GM23338 (cell line): ENCODE measurements at regions not wholly inside any gene's neighbourhood (a gene's known extent, or its start where the extent isn't known, plus 50 kb on each side); places are given as distances from the start of the nearest gene placed in this dataset.
A peak's percentile ranks its signal among the peaks of the same experiment; 100 is the strongest.

Experiments
- ATAC-seq: fragments of 200-7000 bp; cut with Tn5 transposase; 3 replicates; pipeline ENCODE4 v1.9.1; 2020
- DNase-seq: peaks from one replicate; pipeline ENCODE4 v3.0.0-alpha.2; 2015; ENCODE audit warnings: low spot score
- H2AFZ ChIP-seq: fragments of 200-600 bp; sonication (generic); 2 replicates; pipeline ENCODE4 v1.8.0; 2016; ENCODE audit warnings: antibody characterized with exemption, mild to moderate bottlenecking, moderate library complexity
- H3F3A ChIP-seq: fragments of 200-600 bp; sonication (generic); replicated peaks from 2 replicates; pipeline ENCODE4 v1.8.0; 2017; ENCODE audit warnings: antibody characterized with exemption, mixed run types, low read depth
- H3K27ac ChIP-seq: fragments of 200-600 bp; sonication (generic); 2 replicates; pipeline ENCODE4 v1.6.1; 2016; ENCODE audit warnings: low read depth
- H3K27me3 ChIP-seq: fragments of 200-600 bp; sonication (generic); 2 replicates; pipeline ENCODE4 v1.8.0; 2016; ENCODE audit warnings: mild to moderate bottlenecking, mixed run types, moderate library complexity; ENCODE audit not compliant: insufficient read depth
- H3K36me3 ChIP-seq: fragments of 200-600 bp; sonication (generic); 2 replicates; pipeline ENCODE4 v1.8.0; 2016; ENCODE audit warnings: mild to moderate bottlenecking; ENCODE audit not compliant: insufficient read depth
- H3K4me1 ChIP-seq: fragments of 200-600 bp; sonication (generic); 2 replicates; pipeline ENCODE4 v1.8.0; 2016; ENCODE audit warnings: mild to moderate bottlenecking, moderate library complexity; ENCODE audit not compliant: insufficient read depth
- H3K4me2 ChIP-seq: fragments of 200-600 bp; sonication (generic); 2 replicates; pipeline ENCODE4 v1.7.1; 2017; ENCODE audit warnings: mixed run types
- H3K4me3 ChIP-seq: fragments of 200-600 bp; sonication (generic); 2 replicates; pipeline ENCODE4 v1.6.1; 2016; ENCODE audit warnings: mixed run types
- H3K79me2 ChIP-seq: fragments of 200-600 bp; sonication (generic); replicated peaks from 2 replicates; pipeline ENCODE4 v1.8.0; 2017; ENCODE audit warnings: mild to moderate bottlenecking; ENCODE audit not compliant: insufficient read depth
- H3K9me2 ChIP-seq: fragments of 200-600 bp; sonication (generic); 2 replicates; pipeline ENCODE4 v1.8.0; 2017; ENCODE audit not compliant: insufficient read depth
- H4K20me1 ChIP-seq: fragments of 200-600 bp; sonication (generic); replicated peaks from 2 replicates; pipeline ENCODE4 v1.8.0; 2017; ENCODE audit warnings: mild to moderate bottlenecking; ENCODE audit not compliant: insufficient read depth
- H3K27ac Mint-ChIP-seq: 2 replicates; pipeline ENCODE4 v1.8.0; 2020; ENCODE audit warnings: inconsistent platforms, mild to moderate bottlenecking, moderate library complexity, mixed read lengths
- H3K27me3 Mint-ChIP-seq: 3 replicates; pipeline ENCODE4 v1.8.0; 2022; ENCODE audit warnings: low read depth, mild to moderate bottlenecking, moderate library complexity, mixed read lengths, inconsistent platforms; ENCODE audit not compliant: insufficient read depth, poor library complexity
- H3K36me3 Mint-ChIP-seq: 3 replicates; pipeline ENCODE4 v1.8.0; 2021; ENCODE audit warnings: low read depth, mild to moderate bottlenecking, inconsistent platforms, moderate library complexity, mixed read lengths
- H3K4me1 Mint-ChIP-seq: 3 replicates; pipeline ENCODE4 v1.8.0; 2020; ENCODE audit warnings: mild to moderate bottlenecking, inconsistent platforms, mixed read lengths
- H3K4me3 Mint-ChIP-seq: 3 replicates; pipeline ENCODE4 v1.8.0; 2021; ENCODE audit warnings: moderate library complexity, mild to moderate bottlenecking, inconsistent platforms, mixed read lengths
- H3K9me3 Mint-ChIP-seq: 3 replicates; pipeline ENCODE4 v1.8.0; 2020; ENCODE audit warnings: moderate library complexity, mild to moderate bottlenecking, inconsistent platforms, mixed read lengths
- CREB1 ChIP-seq: fragments of 250-450 bp; sonication (Bioruptor Pico); IDR thresholded peaks from 2 replicates; pipeline ENCODE4 v1.5.0; 2020; ENCODE audit warnings: low read depth, mild to moderate bottlenecking, moderate library complexity
- EZH2 ChIP-seq: fragments of 200-600 bp; sonication (generic); IDR thresholded peaks from one replicate; pipeline ENCODE4 v1.8.0; 2017; ENCODE audit warnings: antibody characterized with exemption, mild to moderate bottlenecking, low read depth; ENCODE audit not compliant: unreplicated experiment
- EZH2phosphoT487 ChIP-seq: fragments of 200-600 bp; sonication (generic); IDR thresholded peaks from one replicate; pipeline ENCODE4 v1.8.1; 2018; ENCODE audit warnings: antibody characterized with exemption; ENCODE audit not compliant: unreplicated experiment
- JUNB ChIP-seq: IDR thresholded peaks from one replicate; pipeline ENCODE4 v1.6.1; 2016; ENCODE audit warnings: antibody characterized with exemption; ENCODE audit not compliant: unreplicated experiment
- NANOG ChIP-seq: IDR thresholded peaks from 2 replicates; pipeline ENCODE4 v1.6.1; 2016; ENCODE audit warnings: antibody characterized with exemption, borderline replicate concordance
- POLR2AphosphoS5 ChIP-seq: IDR thresholded peaks from 2 replicates; pipeline ENCODE4 v1.6.1; 2016; ENCODE audit warnings: antibody characterized with exemption, low read depth
- STAT1 ChIP-seq: IDR thresholded peaks from one replicate; pipeline ENCODE4 v1.6.1; 2016; ENCODE audit warnings: antibody characterized with exemption; ENCODE audit not compliant: unreplicated experiment
- ZNF114 ChIP-seq: fragments of 250-450 bp; sonication (Bioruptor Pico); IDR thresholded peaks from 2 replicates; pipeline ENCODE4 v1.5.0; 2020; ENCODE audit warnings: mild to moderate bottlenecking, moderate library complexity
- ZNF331 ChIP-seq: fragments of 250-450 bp; sonication (Bioruptor Pico); IDR thresholded peaks from 2 replicates; pipeline ENCODE4 v1.5.0; 2020; ENCODE audit warnings: low read depth, mild to moderate bottlenecking, moderate library complexity
- ZNF462 ChIP-seq: fragments of 250-450 bp; sonication (Bioruptor Pico); IDR thresholded peaks from 2 replicates; pipeline ENCODE4 v1.5.0; 2020; ENCODE audit warnings: mild to moderate bottlenecking, moderate library complexity
- TF ChIP-seq, protein P1 (sequence below), 2 experiments: fragments of 200-600 bp in 1 of 2; sonication (generic) in 1 of 2; conservative IDR thresholded peaks; 2 replicates each; pipeline versions ENCODE4 v1.5.1 to v1.6.1; 2016 to 2017; ENCODE audit warnings: antibody characterized with exemption in 2 of 2, low read depth in 2 of 2, mild to moderate bottlenecking in 2 of 2, moderate library complexity in 1 of 2
- TF ChIP-seq, protein P2 (sequence below): IDR thresholded peaks from 2 replicates; pipeline ENCODE4 v1.6.1; 2016; ENCODE audit warnings: antibody characterized with exemption

- no peak overlapping the region for H3K4me3 Mint-ChIP-seq
- peaks cover 4% of the 10 kb centered on the region; the same call in 2 of the 3 replicates for H3K4me1 Mint-ChIP-seq
- H3K4me2 ChIP-seq = no peak overlapping the region
- no peaks in the 10 kb centered on the region for H4K20me1 ChIP-seq
- peak; percentile 11 for DNase-seq
- 0 out of 2 replicates have a peak, but pooled peaks cover 5% of the 10 kb centered on the region for H3K9me2 ChIP-seq
- H3K27me3 ChIP-seq = no peaks in the 10 kb centered on the region
- H3K36me3 Mint-ChIP-seq = peaks cover 8% of the 10 kb centered on the region; the same call in 2 of the 3 replicates
- no peaks in the 10 kb centered on the region for H3K4me1 ChIP-seq
- H3K9me3 Mint-ChIP-seq = peaks cover 6% of the 10 kb centered on the region; the same call in 1 of the 3 replicates
- H3F3A ChIP-seq = no peaks in the 10 kb centered on the region
- ATAC-seq = peak; percentile 49; the same call in 1 of the 3 replicates
- TF ChIP-seq, protein P1, sequence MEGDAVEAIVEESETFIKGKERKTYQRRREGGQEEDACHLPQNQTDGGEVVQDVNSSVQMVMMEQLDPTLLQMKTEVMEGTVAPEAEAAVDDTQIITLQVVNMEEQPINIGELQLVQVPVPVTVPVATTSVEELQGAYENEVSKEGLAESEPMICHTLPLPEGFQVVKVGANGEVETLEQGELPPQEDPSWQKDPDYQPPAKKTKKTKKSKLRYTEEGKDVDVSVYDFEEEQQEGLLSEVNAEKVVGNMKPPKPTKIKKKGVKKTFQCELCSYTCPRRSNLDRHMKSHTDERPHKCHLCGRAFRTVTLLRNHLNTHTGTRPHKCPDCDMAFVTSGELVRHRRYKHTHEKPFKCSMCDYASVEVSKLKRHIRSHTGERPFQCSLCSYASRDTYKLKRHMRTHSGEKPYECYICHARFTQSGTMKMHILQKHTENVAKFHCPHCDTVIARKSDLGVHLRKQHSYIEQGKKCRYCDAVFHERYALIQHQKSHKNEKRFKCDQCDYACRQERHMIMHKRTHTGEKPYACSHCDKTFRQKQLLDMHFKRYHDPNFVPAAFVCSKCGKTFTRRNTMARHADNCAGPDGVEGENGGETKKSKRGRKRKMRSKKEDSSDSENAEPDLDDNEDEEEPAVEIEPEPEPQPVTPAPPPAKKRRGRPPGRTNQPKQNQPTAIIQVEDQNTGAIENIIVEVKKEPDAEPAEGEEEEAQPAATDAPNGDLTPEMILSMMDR (conservative IDR thresholded peaks at IDR 0.05; ENCODE audit: low read depth in 2 of 2) = peak in 1 of 2 experiments; percentile 40; a peak in 2 of 4 replicates
- TF ChIP-seq ZNF114 (CRISPR knock-in tag) = no peak
- no peak overlapping the region for H3K4me3 ChIP-seq
- no peaks in the 10 kb centered on the region for H3K79me2 ChIP-seq
- no peak overlapping the region; the same call in 1 of the 2 replicates for H3K27ac Mint-ChIP-seq
- no peaks in the 10 kb centered on the region for H3K36me3 ChIP-seq
- no peaks in the 10 kb centered on the region for H3K27me3 Mint-ChIP-seq
- no peak overlapping the region for H3K27ac ChIP-seq
- no peak overlapping the region for H2AFZ ChIP-seq
Observed at GRCh38 chr1:69157046-69157756, 410.5 kb upstream of the LRRC7 start.

- Histone ChIP-seq H3K4me3 (no peak overlapping the region), H3K4me2 (no peak overlapping the region), H2AFZ (no peak overlapping the region), H3F3A (no peaks in the 10 kb centered on the region), H3K36me3 (no peaks in the 10 kb centered on the region), H4K20me1 (no peaks in the 10 kb centered on the region), H3K27me3 (no peaks in the 10 kb centered on the region), H3K4me1 (no peaks in the 10 kb centered on the region), H3K27ac (no peak overlapping the region), H3K9me2 (0 out of 2 replicates have a peak, but pooled peaks cover 5% of the 10 kb centered on the region), H3K79me2 (no peaks in the 10 kb centered on the region)
- no peak overlapping the region for H3K27ac Mint-ChIP-seq
- H3K36me3 Mint-ChIP-seq = no peaks in the 10 kb centered on the region; the same call in 2 of the 3 replicates
- H3K9me3 Mint-ChIP-seq = peaks cover 3% of the 10 kb centered on the region; the same call in 1 of the 3 replicates
- DNase-seq (no peak), ATAC-seq (no peak)
- H3K27me3 Mint-ChIP-seq = no peaks in the 10 kb centered on the region
- H3K4me1 Mint-ChIP-seq = no peaks in the 10 kb centered on the region
- no peak overlapping the region for H3K4me3 Mint-ChIP-seq
- TF ChIP-seq POLR2AphosphoS5 (no peak), CREB1 (CRISPR knock-in tag) (no peak), ZNF114 (CRISPR knock-in tag) (no peak), EZH2 (no peak), STAT1 (no peak), ZNF331 (CRISPR knock-in tag) (no peak), EZH2phosphoT487 (no peak), ZNF462 (CRISPR knock-in tag) (no peak), JUNB (no peak), NANOG (no peak)
- TF ChIP-seq, protein P2, sequence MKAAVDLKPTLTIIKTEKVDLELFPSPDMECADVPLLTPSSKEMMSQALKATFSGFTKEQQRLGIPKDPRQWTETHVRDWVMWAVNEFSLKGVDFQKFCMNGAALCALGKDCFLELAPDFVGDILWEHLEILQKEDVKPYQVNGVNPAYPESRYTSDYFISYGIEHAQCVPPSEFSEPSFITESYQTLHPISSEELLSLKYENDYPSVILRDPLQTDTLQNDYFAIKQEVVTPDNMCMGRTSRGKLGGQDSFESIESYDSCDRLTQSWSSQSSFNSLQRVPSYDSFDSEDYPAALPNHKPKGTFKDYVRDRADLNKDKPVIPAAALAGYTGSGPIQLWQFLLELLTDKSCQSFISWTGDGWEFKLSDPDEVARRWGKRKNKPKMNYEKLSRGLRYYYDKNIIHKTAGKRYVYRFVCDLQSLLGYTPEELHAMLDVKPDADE = no peak
Observed at GRCh38 chr1:69163241-69163640, 404.5 kb upstream of the LRRC7 start.
